Testis (tissue), 2 donors: ENCODE measurements at regions not wholly inside any gene's neighbourhood (a gene's known extent, or its start where the extent isn't known, plus 50 kb on each side); places are given as distances from the start of the nearest gene placed in this dataset.

ENCODE experiments used
- DNase-seq: peaks from one replicate; pipeline ENCODE4 v3.0.0-alpha.2; 2019
- H3K27ac ChIP-seq, 2 donors: fragments of 200-600 bp; sonication (generic); one replicate each; pipeline ENCODE4 v1.5.1; 2019
- H3K27me3 ChIP-seq: fragments of 200-600 bp; sonication (generic); one replicate; pipeline ENCODE4 v1.5.1; 2019
- H3K36me3 ChIP-seq: fragments of 200-600 bp; sonication (generic); one replicate; pipeline ENCODE4 v1.5.1; 2017; ENCODE audit warnings: low read depth; ENCODE audit errors: missing control alignments
- H3K4me1 ChIP-seq: fragments of 200-600 bp; sonication (generic); one replicate; pipeline ENCODE4 v1.5.1; 2019
- H3K4me3 ChIP-seq, 2 donors: fragments of 200-600 bp; sonication (generic); one replicate each; pipeline ENCODE4 v1.5.1; 2017 to 2019
- H3K9me3 ChIP-seq: fragments of 200-600 bp; sonication (generic); one replicate; pipeline ENCODE4 v1.5.1; 2017
- POLR2A ChIP-seq: fragments of 450-650 bp; IDR thresholded peaks from one replicate; pipeline ENCODE4 v1.6.1; 2017; ENCODE audit warnings: antibody characterized with exemption, mild to moderate bottlenecking, moderate library complexity
- WGBS, 2 donors: methylation state at CpG; one replicate each; pipeline ENCODE4 v1.1.5; 2018; 5-methylcytosine and 5-hydroxymethylcytosine counted together
- intact Hi-C: fragments of 100-400 bp; cut with DNase I; formaldehyde crosslinking; loops from one replicate; pipeline ENCODE4 v1.15.1; 2023; ENCODE audit warnings: low total_unique reads
- TF ChIP-seq, protein P1 (sequence below), 3 experiments: fragments of 450-650 bp in 2 of 3; fragments of 200-600 bp in 1 of 3; sonication (generic) in 1 of 3; IDR thresholded peaks; one replicate each; pipeline ENCODE4 v1.5.1; 2016 to 2019; ENCODE audit warnings: antibody characterized with exemption in 3 of 3, mild to moderate bottlenecking in 2 of 3, moderate library complexity in 1 of 3

- Histone ChIP-seq H3K27ac (no peak overlapping the region), H3K27me3 (no peaks in the 10 kb centered on the region), H3K9me3 (no peaks in the 10 kb centered on the region), H3K36me3 (no peaks in the 10 kb centered on the region), H3K4me3 (no peak overlapping the region), H3K4me1 (no peaks in the 10 kb centered on the region)
- DNase-seq = no peak
- TF ChIP-seq POLR2A = no peak
- TF ChIP-seq, protein P1, sequence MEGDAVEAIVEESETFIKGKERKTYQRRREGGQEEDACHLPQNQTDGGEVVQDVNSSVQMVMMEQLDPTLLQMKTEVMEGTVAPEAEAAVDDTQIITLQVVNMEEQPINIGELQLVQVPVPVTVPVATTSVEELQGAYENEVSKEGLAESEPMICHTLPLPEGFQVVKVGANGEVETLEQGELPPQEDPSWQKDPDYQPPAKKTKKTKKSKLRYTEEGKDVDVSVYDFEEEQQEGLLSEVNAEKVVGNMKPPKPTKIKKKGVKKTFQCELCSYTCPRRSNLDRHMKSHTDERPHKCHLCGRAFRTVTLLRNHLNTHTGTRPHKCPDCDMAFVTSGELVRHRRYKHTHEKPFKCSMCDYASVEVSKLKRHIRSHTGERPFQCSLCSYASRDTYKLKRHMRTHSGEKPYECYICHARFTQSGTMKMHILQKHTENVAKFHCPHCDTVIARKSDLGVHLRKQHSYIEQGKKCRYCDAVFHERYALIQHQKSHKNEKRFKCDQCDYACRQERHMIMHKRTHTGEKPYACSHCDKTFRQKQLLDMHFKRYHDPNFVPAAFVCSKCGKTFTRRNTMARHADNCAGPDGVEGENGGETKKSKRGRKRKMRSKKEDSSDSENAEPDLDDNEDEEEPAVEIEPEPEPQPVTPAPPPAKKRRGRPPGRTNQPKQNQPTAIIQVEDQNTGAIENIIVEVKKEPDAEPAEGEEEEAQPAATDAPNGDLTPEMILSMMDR (IDR thresholded peaks at IDR 0.05) = no peak
- WGBS, 2 donors = 74 to 89% methylated on average over 2 of the region's 2 CpGs
- intact Hi-C loops = no loop called here
Measured at GRCh38 chr4:125719987-125720386, 405.2 kb downstream of the FAT4 start.

GRCh38 chr4:125722009-125722408 lies 407.3 kb downstream of the FAT4 start:
- no peaks in the 10 kb centered on the region for H3K9me3 ChIP-seq
- no peak overlapping the region for H3K4me3 ChIP-seq
- H3K36me3 ChIP-seq = no peaks in the 10 kb centered on the region
- WGBS, 2 donors = 95 to 96% methylated on average over 2 of the region's 2 CpGs
- TF ChIP-seq, protein P1 (IDR thresholded peaks at IDR 0.05) = no peak
- no peak for TF ChIP-seq POLR2A
- no peaks in the 10 kb centered on the region for H3K27me3 ChIP-seq
- no peak overlapping the region for H3K27ac ChIP-seq
- DNase-seq = no peak
- intact Hi-C loops = no loop called here
- no peaks in the 10 kb centered on the region for H3K4me1 ChIP-seq

- Histone ChIP-seq H3K4me3 (no peak overlapping the region), H3K9me3 (no peaks in the 10 kb centered on the region), H3K36me3 (no peaks in the 10 kb centered on the region), H3K27me3 (no peaks in the 10 kb centered on the region), H3K27ac (no peak overlapping the region), H3K4me1 (no peaks in the 10 kb centered on the region)
- TF ChIP-seq POLR2A = no peak
- TF ChIP-seq, protein P1 (IDR thresholded peaks at IDR 0.05) = no peak
- DNase-seq = no peak
- intact Hi-C loops = no loop called here
- WGBS, 2 donors = 77 to 83% methylated on average over 4 of the region's 4 CpGs
Measured at GRCh38 chr4:125725957-125726525, 411.3 kb downstream of the FAT4 start.

- no peaks in the 10 kb centered on the region for H3K36me3 ChIP-seq
- DNase-seq = no peak
- no peak overlapping the region for H3K4me3 ChIP-seq
- 88 to 95% methylated on average over 2 of the region's 2 CpGs for WGBS, 2 donors
- no peaks in the 10 kb centered on the region for H3K9me3 ChIP-seq
- H3K27ac ChIP-seq = no peak overlapping the region
- H3K4me1 ChIP-seq = no peaks in the 10 kb centered on the region
- TF ChIP-seq, protein P1 (IDR thresholded peaks at IDR 0.05) = no peak
- TF ChIP-seq POLR2A = no peak
- H3K27me3 ChIP-seq = no peaks in the 10 kb centered on the region
- intact Hi-C loops = no loop called here
Measured at GRCh38 chr4:125727931-125728330, 413.2 kb downstream of the FAT4 start.

GRCh38 chr4:125728568-125728967 lies 413.8 kb downstream of the FAT4 start:
- intact Hi-C loops = no loop called here
- Histone ChIP-seq H3K27me3 (no peaks in the 10 kb centered on the region), H3K4me3 (no peak overlapping the region), H3K27ac (no peak overlapping the region), H3K36me3 (no peaks in the 10 kb centered on the region), H3K9me3 (no peaks in the 10 kb centered on the region), H3K4me1 (no peaks in the 10 kb centered on the region)
- 76 to 90% methylated on average over 2 of the region's 2 CpGs for WGBS, 2 donors
- no peak for DNase-seq
- no peak for TF ChIP-seq POLR2A
- TF ChIP-seq, protein P1 (IDR thresholded peaks at IDR 0.05) = no peak
